ENCODE measurements at regions not wholly inside any gene's neighbourhood (a gene's known extent, or its start where the extent isn't known, plus 50 kb on each side); places are given as distances from the start of the nearest gene placed in this dataset.
"Not testable (repeated sequence)": the region's sequence is repeated elsewhere in the genome, so short reads cannot be mapped to it uniquely, and the experiment has no call there.

DNA sequence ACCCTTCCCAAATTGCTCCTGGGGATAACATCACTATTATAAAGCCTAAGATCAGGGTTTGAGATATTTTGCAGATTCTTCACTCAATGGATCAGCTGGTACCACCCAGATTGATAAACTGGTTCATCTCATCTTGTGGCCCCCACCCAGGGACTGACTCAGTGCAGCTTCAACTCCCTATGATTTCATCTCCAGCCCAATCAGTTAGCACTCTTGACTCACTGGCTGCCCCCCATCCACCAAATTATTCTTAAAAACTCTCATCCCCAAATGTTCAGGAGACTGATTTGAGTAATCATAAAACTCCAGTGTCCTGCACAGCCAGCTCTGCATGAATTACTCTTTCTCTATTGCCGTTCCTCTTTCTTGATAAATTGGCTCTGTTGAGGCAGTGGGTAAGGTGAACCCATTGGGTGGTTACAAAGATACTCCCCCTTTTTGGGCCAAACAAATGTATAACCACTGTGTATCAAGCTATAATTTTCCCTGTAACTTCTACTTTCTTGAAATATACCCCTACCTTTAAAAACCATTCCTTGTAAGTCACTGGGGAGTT is 263.3 kb upstream of the IL12B start:
- ATAC-seq (no peak), FAIRE-seq (no peak), DNase-seq (ENCODE audit: extremely low read depth in 1 of 4, low spot score in 3 of 4) (no peak)
- BruUV-seq (replicated peaks) = no TSS peak
- 7% methylated on average over 1 of the region's 1 CpG for WGBS (ENCODE audit: insufficient coverage, low coverage, missing lambda C conversion rate)
- Histone ChIP-seq H2AFZ (ENCODE audit: low read depth, low read length) (no peak overlapping the region), H3K27ac (ENCODE audit: extremely low read depth, low read depth, low read length) (no peak overlapping the region), H3K9ac (ENCODE audit: insufficient read depth in 1 of 2, low read depth in 2 of 2, low read length in 2 of 2) (no peak overlapping the region), H3K4me3 (no peak overlapping the region), H3K9me1 (ENCODE audit: control insufficient read depth, insufficient read depth, low read length) (no peaks in the 10 kb centered on the region), H3K4me2 (ENCODE audit: insufficient read depth, low read length) (no peak overlapping the region), H4K20me1 (replicated peaks; ENCODE audit: control insufficient read depth, insufficient read depth, low read length) (no peaks in the 10 kb centered on the region), H3K36me3 (ENCODE audit: control insufficient read depth, insufficient read depth, low read length) (no peaks in the 10 kb centered on the region), H3K79me2 (ENCODE audit: control insufficient read depth, insufficient read depth, low read length) (no peaks in the 10 kb centered on the region), H3K9me3 (replicated peaks; ENCODE audit: control insufficient read depth, insufficient read depth, low read depth, low read length) (no peaks in the 10 kb centered on the region), H3K27me3 (ENCODE audit: control insufficient read depth in 2 of 2, insufficient read depth in 2 of 2, low read length in 2 of 2) (no peaks in the 10 kb centered on the region), H3K4me1 (replicated peaks in 1 of 2; ENCODE audit: control insufficient read depth in 2 of 2, insufficient read depth in 2 of 2, low read length in 2 of 2) (no peaks in the 10 kb centered on the region)
- CTCF ChIA-PET (ENCODE audit: low intra/inter-chr PET ratio) = no interaction called here
- in situ Hi-C loops (cut with MboI) (no loop called here), intact Hi-C loops (cut with micrococcal nuclease) (no loop called here)
- peak; percentile 10; the same call in 1 of the 2 replicates for TF ChIP-seq SPI1 (IDR thresholded peaks at IDR 0.05; ENCODE audit: borderline replicate concordance, low read depth, low read length)
- no peak for TF ChIP-seq TCFL5 (CRISPR knock-in tag; conservative IDR thresholded peaks at IDR 0.05)
- POLR2A ChIA-PET = no interaction called here

- H4K20me1 ChIP-seq (replicated peaks; ENCODE audit: control insufficient read depth, insufficient read depth, low read length); FAIRE-seq; H3K9me3 ChIP-seq (replicated peaks; ENCODE audit: control insufficient read depth, insufficient read depth, low read depth, low read length); ATAC-seq; H3K4me2 ChIP-seq (ENCODE audit: insufficient read depth, low read length); H3K36me3 ChIP-seq (ENCODE audit: control insufficient read depth, insufficient read depth, low read length); in situ Hi-C loops (cut with MboI); H3K4me3 ChIP-seq; H3K4me1 ChIP-seq (replicated peaks in 1 of 2; ENCODE audit: control insufficient read depth in 2 of 2, insufficient read depth in 2 of 2, low read length in 2 of 2); H3K27ac ChIP-seq (ENCODE audit: extremely low read depth, low read depth, low read length); CTCF ChIA-PET (ENCODE audit: low intra/inter-chr PET ratio); intact Hi-C loops (cut with micrococcal nuclease); H3K79me2 ChIP-seq (ENCODE audit: control insufficient read depth, insufficient read depth, low read length); H3K9me1 ChIP-seq (ENCODE audit: control insufficient read depth, insufficient read depth, low read length); H3K27me3 ChIP-seq (ENCODE audit: control insufficient read depth in 2 of 2, insufficient read depth in 2 of 2, low read length in 2 of 2); DNase-seq (ENCODE audit: extremely low read depth in 1 of 4, low spot score in 3 of 4); H3K9ac ChIP-seq (ENCODE audit: insufficient read depth in 1 of 2, low read depth in 2 of 2, low read length in 2 of 2); H2AFZ ChIP-seq (ENCODE audit: low read depth, low read length); BruUV-seq (replicated peaks): not testable (repeated sequence)
- WGBS (ENCODE audit: insufficient coverage, low coverage, missing lambda C conversion rate) = 14% methylated on average over 3 of the region's 3 CpGs
- POLR2A ChIA-PET = interaction anchor here (0.7 kb wide), 1 partner anchor 201 kb away, joined by 3 read pairs; no protein-coding TSS in a partner anchor
- TF ChIP-seq ZNF431 (CRISPR knock-in tag; IDR thresholded peaks at IDR 0.05) = peak; percentile 92
These were observed 265.3 kb upstream of the IL12B start for GRCh38 chr5:159595561-159595960.
